Keratinocyte (primary cell): ENCODE measurements at regions not wholly inside any gene's neighbourhood (a gene's known extent, or its start where the extent isn't known, plus 50 kb on each side); places are given as distances from the start of the nearest gene placed in this dataset.

Source experiments
- CTCF ChIP-seq, 3 experiments: IDR thresholded peaks in 1 of 3; conservative IDR thresholded peaks in 1 of 3; optimal IDR thresholded peaks in 1 of 3; 2 replicates in 2 of 3; 3 replicates in 1 of 3; pipeline versions ENCODE3 to v1.5.1; 2011; ENCODE audit warnings: low read length in 3 of 3, mild to moderate bottlenecking in 3 of 3, moderate library complexity in 2 of 3, control low read depth in 1 of 3, inconsistent platforms in 1 of 3; ENCODE audit not compliant: insufficient read depth in 2 of 3; ENCODE audit errors: extremely low read depth in 1 of 3
- EZH2 ChIP-seq: IDR thresholded peaks from one replicate; pipeline ENCODE4 v1.6.1; 2012; ENCODE audit warnings: inconsistent platforms, mild to moderate bottlenecking, low read length, moderate library complexity

- no peak for TF ChIP-seq CTCF (optimal IDR thresholded peaks at IDR 0.05 in 1 of 3, IDR thresholded peaks at IDR 0.05 in 1 of 3, conservative IDR thresholded peaks at IDR 0.05 in 1 of 3; ENCODE audit: extremely low read depth in 1 of 3, insufficient read depth in 2 of 3, low read length in 3 of 3)
- TF ChIP-seq EZH2: no peak
These were observed 108.2 kb upstream of the ADRA2C start for GRCh38 chr4:3657902-3658529.
